Adipose tissue (tissue), 3 donors: ENCODE measurements at regions not wholly inside any gene's neighbourhood (a gene's known extent, or its start where the extent isn't known, plus 50 kb on each side); places are given as distances from the start of the nearest gene placed in this dataset.

Experiments used
- H3K27ac ChIP-seq: one replicate; pipeline ENCODE4 v1.5.1; 2013; ENCODE audit warnings: low read depth, low read length
- WGBS, 3 donors: extraction: QIAGEN DNeasy Blood & Tissue Kit; methylation state at CpG; one replicate each; pipeline ENCODE4 v1.1.7; 2013; 5-methylcytosine and 5-hydroxymethylcytosine counted together
- donor health status: healthy with polysubstance abuse.
- donor health status: Bipolar disorder and iron deficiency.
- donor health status: healthy.

DNA sequence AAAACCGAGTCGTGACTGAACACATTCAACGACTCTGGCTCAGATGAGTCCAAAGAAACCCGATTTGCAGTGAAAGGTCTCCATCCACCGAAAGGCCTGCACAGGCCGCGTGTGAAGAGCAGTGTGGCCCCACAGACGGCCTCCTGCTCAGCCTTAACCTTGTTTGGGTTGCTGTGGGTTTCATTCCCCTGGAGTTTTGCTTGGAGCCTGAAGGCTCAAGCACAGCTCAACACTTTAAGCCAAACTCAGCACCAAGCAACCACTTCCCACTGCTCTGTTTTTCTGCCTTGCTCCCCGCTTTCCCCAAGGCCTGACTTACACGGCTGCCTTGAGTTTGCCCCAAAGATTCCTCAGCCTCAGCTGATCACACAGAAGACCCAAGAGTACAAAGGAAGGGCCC is 398.2 kb upstream of the NFE2L3 start:
- no peak overlapping the region for H3K27ac ChIP-seq
- WGBS, 3 donors, result 87 to 93% (median 91%) methylated on average over 10 of the region's 10 CpGs

- H3K27ac ChIP-seq, result no peak overlapping the region
- whole genome bisulfite sequencing, 3 donors, result 89 to 91% (median 89%) methylated on average over 7 of the region's 7 CpGs
Observed at GRCh38 chr7:25754333-25754732, 397.7 kb upstream of the NFE2L3 start.

GRCh38 chr7:25754751-25755150 is 397.2 kb upstream of the NFE2L3 start:
- H3K27ac ChIP-seq, result no peak overlapping the region
- WGBS, 3 donors, result 80 to 96% (median 89%) methylated on average over 1 of the region's 1 CpG

DNA sequence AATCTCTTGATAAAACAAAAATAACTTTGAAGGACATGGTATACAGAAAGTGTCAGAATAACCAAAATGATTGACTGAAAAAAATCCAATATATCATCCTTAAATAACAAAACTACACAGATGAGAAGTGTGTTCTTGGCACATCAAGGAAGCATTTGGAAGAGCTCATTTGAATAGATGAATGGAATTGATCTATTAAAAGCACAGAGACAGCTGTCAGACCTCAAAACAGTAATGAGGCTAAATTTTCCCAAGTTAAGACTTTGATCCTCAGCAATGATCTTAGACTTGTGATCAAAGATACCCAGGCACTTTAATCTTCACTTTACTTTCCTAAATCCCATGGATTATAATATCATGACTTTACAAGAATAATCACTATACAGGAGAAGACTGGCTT is 395.4 kb upstream of the NFE2L3 start:
- no peak overlapping the region for H3K27ac ChIP-seq

GRCh38 chr7:25758559-25758958 is 393.4 kb upstream of the NFE2L3 start:
- no peak overlapping the region for H3K27ac ChIP-seq
- WGBS, 3 donors, result 65 to 87% (median 87%) methylated on average over 4 of the region's 4 CpGs

- no peak overlapping the region for H3K27ac ChIP-seq
Observed at GRCh38 chr7:25759286-25759685, 392.7 kb upstream of the NFE2L3 start.

- H3K27ac ChIP-seq, result no peak overlapping the region
- 63 to 93% (median 77%) methylated on average over 3 of the region's 3 CpGs for WGBS, 3 donors
Observed at GRCh38 chr7:25759748-25760147, 392.2 kb upstream of the NFE2L3 start.

DNA sequence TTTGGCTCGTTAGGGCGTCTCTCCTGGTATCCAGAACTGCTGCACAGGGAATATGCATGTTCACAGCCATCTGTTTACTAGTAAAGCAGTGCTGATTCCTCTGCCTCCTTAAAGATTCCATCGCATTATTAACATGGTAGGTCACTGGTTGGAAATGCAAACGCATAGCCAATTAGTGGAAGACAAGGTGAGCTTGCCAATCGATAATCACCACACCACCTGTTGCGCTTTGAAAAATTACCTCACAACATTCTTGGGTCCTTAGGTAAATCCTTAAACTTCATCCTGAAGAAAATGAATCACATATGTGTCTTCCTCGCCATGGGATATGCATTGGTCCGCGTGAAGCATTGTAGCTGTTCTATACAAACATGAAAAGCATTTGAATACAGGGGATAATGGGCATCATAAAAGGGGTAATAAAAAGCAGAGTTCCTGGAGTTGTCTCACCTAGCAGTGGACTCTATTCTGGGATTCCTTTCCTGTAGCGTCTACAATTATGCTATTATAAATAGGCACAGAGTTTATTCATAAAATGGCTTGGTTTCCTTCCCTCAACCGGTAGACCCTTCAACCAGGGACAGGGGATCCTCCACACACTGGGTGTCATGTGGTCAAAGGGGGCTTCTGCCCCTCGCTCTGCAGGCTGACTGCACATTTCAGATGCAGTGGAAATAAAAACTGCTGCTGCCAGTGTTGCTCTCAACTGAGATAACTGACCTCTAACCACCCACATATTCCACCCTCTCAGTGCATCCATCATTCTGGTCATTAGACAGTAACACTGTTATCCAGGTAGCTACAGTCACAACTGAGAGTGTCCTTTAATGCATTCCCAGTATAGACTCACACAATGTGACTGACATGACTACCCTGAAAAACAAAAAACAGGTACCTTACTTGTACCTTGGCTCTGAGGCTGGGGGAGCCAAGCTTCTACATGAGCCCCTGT is 389.2 kb upstream of the NFE2L3 start:
- 59 to 86% (median 84%) methylated on average over 12 of the region's 12 CpGs for whole genome bisulfite sequencing, 3 donors
- H3K27ac ChIP-seq, result no peak overlapping the region

DNA sequence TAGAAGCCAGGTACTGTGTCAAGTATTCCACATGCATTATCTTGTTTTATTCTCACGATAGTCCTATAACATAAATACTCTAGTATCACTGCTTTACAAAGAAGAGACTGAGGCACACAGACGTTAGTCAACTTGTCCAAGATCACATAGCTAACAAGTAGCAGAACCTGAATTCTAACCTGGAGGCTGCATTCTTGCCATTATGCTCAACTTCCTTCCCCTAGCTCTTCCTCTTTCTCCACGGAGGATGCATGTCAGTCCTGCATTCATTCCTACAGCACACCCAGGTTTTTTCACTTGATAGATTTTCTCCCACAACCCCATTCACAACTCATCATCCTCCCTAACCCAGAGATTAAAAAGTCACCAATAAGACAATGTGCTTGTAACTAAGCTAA is 388.5 kb upstream of the NFE2L3 start:
- WGBS, 3 donors, result 58 to 59% (median 58%) methylated on average over 3 of the region's 3 CpGs

GRCh38 chr7:25765110-25765655 is 386.8 kb upstream of the NFE2L3 start:
- no peak overlapping the region for H3K27ac ChIP-seq
- WGBS, 3 donors, result 73 to 77% (median 76%) methylated on average over 2 of the region's 2 CpGs

More for the DNA sequence above, 388.5 kb upstream of the NFE2L3 start:
- H3K27ac ChIP-seq, result no peak overlapping the region

GRCh38 chr7:25770235-25770634 is 381.8 kb upstream of the NFE2L3 start:
- 65 to 82% (median 66%) methylated on average over 4 of the region's 4 CpGs for WGBS, 3 donors
- H3K27ac ChIP-seq, result no peak overlapping the region

GRCh38 chr7:25770670-25771069 is 381.3 kb upstream of the NFE2L3 start:
- H3K27ac ChIP-seq, result no peak overlapping the region
- WGBS, 3 donors, result 63 to 74% (median 71%) methylated on average over 3 of the region's 3 CpGs

DNA sequence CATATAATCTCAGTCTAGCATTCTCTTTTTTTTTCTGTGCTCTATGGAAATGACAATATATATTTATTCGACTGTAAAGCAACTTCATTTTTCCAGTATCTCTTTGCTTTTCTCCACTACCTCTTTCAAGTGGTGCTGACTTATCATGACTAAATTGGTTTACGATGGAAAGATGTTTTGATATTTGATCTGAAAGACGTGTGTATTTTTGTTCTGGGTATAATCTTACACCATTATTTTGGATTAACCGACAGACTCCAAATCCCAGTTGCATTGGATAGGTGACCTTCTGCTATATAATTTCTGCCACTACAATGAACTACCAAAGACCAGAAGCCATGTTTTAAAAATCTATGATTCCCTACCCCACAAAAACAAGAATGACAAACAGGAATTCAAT is 380.5 kb upstream of the NFE2L3 start:
- 86 to 93% (median 92%) methylated on average over 4 of the region's 4 CpGs for WGBS, 3 donors
- H3K27ac ChIP-seq, result no peak overlapping the region

GRCh38 chr7:25772802-25773201 is 379.2 kb upstream of the NFE2L3 start:
- no peak overlapping the region for H3K27ac ChIP-seq
- WGBS, 3 donors, result 93% methylated on average over 4 of the region's 4 CpGs

- H3K27ac ChIP-seq, result no peak overlapping the region
- WGBS, 3 donors, result 96 to 100% (median 98%) methylated on average over 1 of the region's 1 CpG
Observed at GRCh38 chr7:25774675-25775074, 377.3 kb upstream of the NFE2L3 start.

GRCh38 chr7:25775570-25775969 is 376.4 kb upstream of the NFE2L3 start:
- WGBS, 3 donors, result 80 to 91% (median 85%) methylated on average over 4 of the region's 4 CpGs

DNA sequence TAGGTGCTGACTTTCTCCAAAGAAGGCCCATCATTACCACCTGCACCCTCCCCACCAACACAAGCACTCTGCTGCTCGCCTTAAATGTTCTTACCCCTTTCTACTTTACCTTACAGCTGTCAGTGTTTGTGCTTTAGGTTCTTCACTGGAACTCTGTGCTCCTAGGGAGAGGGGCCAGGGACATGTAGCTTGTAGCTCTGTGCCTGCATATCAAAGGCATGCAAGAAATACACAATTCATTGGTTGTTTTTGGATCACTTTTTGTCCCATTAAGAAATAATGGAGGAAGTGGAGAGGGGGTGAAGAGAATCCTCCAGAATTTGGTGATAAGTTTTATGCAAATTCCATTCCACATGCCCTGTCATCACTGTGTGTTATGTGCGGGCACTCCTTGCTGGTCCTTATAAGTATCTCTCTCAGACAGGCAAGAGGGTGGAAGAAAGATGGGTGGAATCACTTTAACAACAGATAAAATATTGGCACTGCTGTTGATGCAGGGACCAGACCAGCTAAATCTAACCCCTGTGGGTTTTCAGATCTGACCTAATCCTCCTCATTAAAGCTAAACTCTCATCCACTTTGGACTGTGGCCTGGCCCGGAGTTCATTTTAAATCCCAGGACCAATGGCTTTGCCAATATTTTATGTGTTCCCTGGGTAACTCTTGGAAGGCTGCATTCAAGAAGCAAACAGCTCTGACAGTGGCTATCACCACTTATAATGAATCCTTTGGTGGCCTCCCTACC is 375.8 kb upstream of the NFE2L3 start:
- no peak overlapping the region for H3K27ac ChIP-seq

More at GRCh38 chr7:25775570-25775969, 376.4 kb upstream of the NFE2L3 start:
- no peak overlapping the region for H3K27ac ChIP-seq

DNA sequence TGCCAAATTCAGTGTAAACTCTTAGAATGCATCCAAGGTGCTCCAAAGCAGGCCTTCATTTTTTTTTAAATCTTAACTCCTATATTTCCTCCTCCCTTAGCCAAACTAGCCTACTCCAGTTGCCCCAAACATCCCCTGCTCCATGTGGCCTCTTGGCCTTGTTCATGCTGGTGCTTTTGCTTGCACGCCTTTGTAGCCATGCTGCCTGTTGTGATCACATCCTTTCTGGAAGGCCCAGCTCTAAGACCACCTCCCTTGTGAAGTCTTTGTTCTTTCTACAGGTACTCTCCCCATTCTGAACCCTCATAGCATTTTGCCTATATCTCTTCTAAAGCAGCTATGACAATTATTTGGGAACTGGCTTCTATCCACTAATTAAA is 375.3 kb upstream of the NFE2L3 start:
- H3K27ac ChIP-seq, result no peak overlapping the region
- WGBS, 3 donors, result 74 to 95% (median 81%) methylated on average over 1 of the region's 1 CpG

More for the DNA sequence above, 375.8 kb upstream of the NFE2L3 start:
- 66 to 79% (median 66%) methylated on average over 3 of the region's 3 CpGs for WGBS, 3 donors

- H3K27ac ChIP-seq, result no peak overlapping the region
- 52 to 65% (median 58%) methylated on average over 11 of the region's 11 CpGs for WGBS, 3 donors
Observed at GRCh38 chr7:25777969-25778708, 373.9 kb upstream of the NFE2L3 start.
